ENCODE measurements at regions not wholly inside any gene's neighbourhood (a gene's known extent, or its start where the extent isn't known, plus 50 kb on each side); places are given as distances from the start of the nearest gene placed in this dataset.
A peak's percentile ranks its signal among the peaks of the same experiment; 100 is the strongest.

GRCh38 chr3:166752214-166752613 is 627.9 kb downstream of the ZBBX start:
- no peak for TF ChIP-seq CTCF (IDR thresholded peaks at IDR 0.05; ENCODE audit: control insufficient read depth, extremely low read depth, insufficient read depth)
- no peak overlapping the region for H3K4me3 ChIP-seq (ENCODE audit: low read depth, low read length)
- no peak for DNase-seq (ENCODE audit: low read depth)

- no peak for TF ChIP-seq CTCF (IDR thresholded peaks at IDR 0.05; ENCODE audit: control insufficient read depth, extremely low read depth, insufficient read depth)
- H3K4me3 ChIP-seq (ENCODE audit: low read depth, low read length): no peak overlapping the region
- no peak for DNase-seq (ENCODE audit: low read depth)
Observed at GRCh38 chr3:166743481-166744134, 636.5 kb downstream of the ZBBX start.

- no peak overlapping the region for H3K4me3 ChIP-seq (ENCODE audit: low read depth, low read length)
- TF ChIP-seq CTCF (IDR thresholded peaks at IDR 0.05; ENCODE audit: control insufficient read depth, extremely low read depth, insufficient read depth): no peak
- DNase-seq (ENCODE audit: low read depth): peak; percentile 56
Observed at GRCh38 chr3:166734734-166735133, 645.4 kb downstream of the ZBBX start.

- H3K4me3 ChIP-seq (ENCODE audit: low read depth, low read length): no peak overlapping the region
- no peak for TF ChIP-seq CTCF (IDR thresholded peaks at IDR 0.05; ENCODE audit: control insufficient read depth, extremely low read depth, insufficient read depth)
- DNase-seq (ENCODE audit: low read depth): no peak
Observed at GRCh38 chr3:166731701-166732100, 648.4 kb downstream of the ZBBX start.

- DNase-seq (ENCODE audit: low read depth): no peak
- no peak for TF ChIP-seq CTCF (IDR thresholded peaks at IDR 0.05; ENCODE audit: control insufficient read depth, extremely low read depth, insufficient read depth)
- no peak overlapping the region for H3K4me3 ChIP-seq (ENCODE audit: low read depth, low read length)
Observed at GRCh38 chr3:166721466-166721865, 658.6 kb downstream of the ZBBX start.

- H3K4me3 ChIP-seq (ENCODE audit: low read depth, low read length): no peak overlapping the region
- no peak for DNase-seq (ENCODE audit: low read depth)
- no peak for TF ChIP-seq CTCF (IDR thresholded peaks at IDR 0.05; ENCODE audit: control insufficient read depth, extremely low read depth, insufficient read depth)
Observed at GRCh38 chr3:166714206-166714605, 665.9 kb downstream of the ZBBX start.

GRCh38 chr3:166713787-166714186 is 666.3 kb downstream of the ZBBX start:
- no peak for TF ChIP-seq CTCF (IDR thresholded peaks at IDR 0.05; ENCODE audit: control insufficient read depth, extremely low read depth, insufficient read depth)
- no peak for DNase-seq (ENCODE audit: low read depth)
- H3K4me3 ChIP-seq (ENCODE audit: low read depth, low read length): no peak overlapping the region
